ENCODE measurements at regions not wholly inside any gene's neighbourhood (a gene's known extent, or its start where the extent isn't known, plus 50 kb on each side); places are given as distances from the start of the nearest gene placed in this dataset.

DNA sequence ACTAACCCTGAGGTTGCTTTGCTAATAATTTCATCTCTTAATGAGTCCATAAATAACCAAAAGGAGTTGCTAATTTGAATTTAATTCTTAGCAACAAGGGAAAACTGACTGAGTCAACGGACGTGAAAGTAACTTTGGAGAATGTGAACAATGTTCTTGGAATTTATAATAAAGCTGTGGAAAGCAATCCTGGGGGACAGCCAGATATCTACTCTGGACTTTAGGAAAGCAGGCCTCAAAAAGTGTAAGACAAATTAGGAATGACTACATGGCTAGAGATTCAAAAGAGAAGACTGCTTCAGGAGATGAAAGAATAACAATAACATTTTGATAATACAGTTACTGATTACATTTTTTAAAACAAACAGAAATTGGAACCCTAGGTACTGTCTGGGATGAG, 318.4 kb upstream of the COL8A1 start:
- no peak overlapping the region for H4K5ac ChIP-seq (ENCODE audit: insufficient read length, low read depth, low read length)
- H2BK15ac ChIP-seq (ENCODE audit: low read depth, low read length) = no peak overlapping the region
- no peak overlapping the region for H3T11ph ChIP-seq (ENCODE audit: low read length)
- H3K27ac ChIP-seq (ENCODE audit: insufficient read length, low read depth, low read length) = no peak overlapping the region
- no peaks in the 10 kb centered on the region for H3K4me1 ChIP-seq (ENCODE audit: insufficient read depth, low read length)
- no peaks in the 10 kb centered on the region for H3K27me3 ChIP-seq (ENCODE audit: insufficient read depth, low read length)
- H3K9me3 Mint-ChIP-seq = no peaks in the 10 kb centered on the region; a peak in 1 of 5 replicates
- TF ChIP-seq, protein P1, sequence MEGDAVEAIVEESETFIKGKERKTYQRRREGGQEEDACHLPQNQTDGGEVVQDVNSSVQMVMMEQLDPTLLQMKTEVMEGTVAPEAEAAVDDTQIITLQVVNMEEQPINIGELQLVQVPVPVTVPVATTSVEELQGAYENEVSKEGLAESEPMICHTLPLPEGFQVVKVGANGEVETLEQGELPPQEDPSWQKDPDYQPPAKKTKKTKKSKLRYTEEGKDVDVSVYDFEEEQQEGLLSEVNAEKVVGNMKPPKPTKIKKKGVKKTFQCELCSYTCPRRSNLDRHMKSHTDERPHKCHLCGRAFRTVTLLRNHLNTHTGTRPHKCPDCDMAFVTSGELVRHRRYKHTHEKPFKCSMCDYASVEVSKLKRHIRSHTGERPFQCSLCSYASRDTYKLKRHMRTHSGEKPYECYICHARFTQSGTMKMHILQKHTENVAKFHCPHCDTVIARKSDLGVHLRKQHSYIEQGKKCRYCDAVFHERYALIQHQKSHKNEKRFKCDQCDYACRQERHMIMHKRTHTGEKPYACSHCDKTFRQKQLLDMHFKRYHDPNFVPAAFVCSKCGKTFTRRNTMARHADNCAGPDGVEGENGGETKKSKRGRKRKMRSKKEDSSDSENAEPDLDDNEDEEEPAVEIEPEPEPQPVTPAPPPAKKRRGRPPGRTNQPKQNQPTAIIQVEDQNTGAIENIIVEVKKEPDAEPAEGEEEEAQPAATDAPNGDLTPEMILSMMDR (conservative IDR thresholded peaks at IDR 0.05) = no peak
- H3K14ac ChIP-seq (ENCODE audit: insufficient read depth, low read length) = no peak overlapping the region
- no peak for DNase-seq
- no peak overlapping the region for H3K4me3 Mint-ChIP-seq
- no CpG with 5 or more reads among the region's 2 CpGs for WGBS (ENCODE audit: extremely low coverage, insufficient read length, low lambda C conversion rate)
- no peak overlapping the region for H3K4me2 ChIP-seq (ENCODE audit: insufficient read depth, insufficient read length, low read length)
- no peak overlapping the region for H4K91ac ChIP-seq (ENCODE audit: insufficient read length, low read depth, low read length)
- H2BK20ac ChIP-seq (ENCODE audit: low read depth, low read length, poor library complexity, severe bottlenecking) = no peak overlapping the region
- H3K36me3 Mint-ChIP-seq (ENCODE audit: insufficient read depth in 1 of 3, low read depth in 3 of 3) = no peaks in the 10 kb centered on the region
- no peaks in the 10 kb centered on the region for H3K79me2 ChIP-seq (ENCODE audit: insufficient read depth, low read length)
- no peaks in the 10 kb centered on the region for H3K23me2 ChIP-seq (ENCODE audit: insufficient read length, low read depth, low read length, poor library complexity, severe bottlenecking)
- H2BK12ac ChIP-seq (ENCODE audit: insufficient read length, low read depth, low read length) = no peak overlapping the region
- H3K9me3 ChIP-seq (ENCODE audit: control insufficient read depth, low read depth, low read length) = no peaks in the 10 kb centered on the region
- H2AK5ac ChIP-seq (ENCODE audit: insufficient read length, low read length) = no peak overlapping the region
- H4K20me1 ChIP-seq (ENCODE audit: control insufficient read depth, insufficient read depth, insufficient read length) = no peaks in the 10 kb centered on the region
- no peak overlapping the region for H2AFZ ChIP-seq (ENCODE audit: low read length)
- no peak overlapping the region for H4K8ac ChIP-seq (replicated peaks; ENCODE audit: insufficient read length, low read depth, low read length)
- H3K4me1 Mint-ChIP-seq = no peaks in the 10 kb centered on the region
- no peak overlapping the region for H3K9ac ChIP-seq (ENCODE audit: extremely low read depth, insufficient read length, low read length)
- no peak overlapping the region for H2BK5ac ChIP-seq (ENCODE audit: insufficient read length, low read length)
- H3K79me1 ChIP-seq (ENCODE audit: insufficient read depth, low read depth, low read length, poor library complexity, severe bottlenecking) = no peaks in the 10 kb centered on the region
- no peak overlapping the region for H3K56ac ChIP-seq (ENCODE audit: insufficient read length, low read depth, low read length)
- no peaks in the 10 kb centered on the region for H3K27me3 Mint-ChIP-seq (ENCODE audit: low read depth)
- H2BK120ac ChIP-seq (ENCODE audit: low read depth, low read length, poor library complexity, severe bottlenecking) = no peak overlapping the region
- no peak overlapping the region for H3K18ac ChIP-seq (ENCODE audit: insufficient read length, low read depth, low read length)
- H3K4ac ChIP-seq (ENCODE audit: low read depth, low read length) = no peak overlapping the region
- H3K23ac ChIP-seq (ENCODE audit: insufficient read length, low read depth, low read length) = no peak overlapping the region
- H3K27ac Mint-ChIP-seq = no peak overlapping the region
